ENCODE measurements at regions not wholly inside any gene's neighbourhood (a gene's known extent, or its start where the extent isn't known, plus 50 kb on each side); places are given as distances from the start of the nearest gene placed in this dataset.

GRCh38 chr2:64784168-64785061 is 130.7 kb upstream of the SERTAD2 start:
- TF ChIP-seq EZH2 (IDR thresholded peaks at IDR 0.05; ENCODE audit: low read length, missing control alignments) (no peak), CTCF (conservative IDR thresholded peaks at IDR 0.05 in 1 of 2, IDR thresholded peaks at IDR 0.05 in 1 of 2; ENCODE audit: low read depth in 1 of 2, low read length in 2 of 2) (no peak)

Measured in fibroblast of lung (primary cell).